ENCODE measurements at regions not wholly inside any gene's neighbourhood (a gene's known extent, or its start where the extent isn't known, plus 50 kb on each side); places are given as distances from the start of the nearest gene placed in this dataset.

DNA sequence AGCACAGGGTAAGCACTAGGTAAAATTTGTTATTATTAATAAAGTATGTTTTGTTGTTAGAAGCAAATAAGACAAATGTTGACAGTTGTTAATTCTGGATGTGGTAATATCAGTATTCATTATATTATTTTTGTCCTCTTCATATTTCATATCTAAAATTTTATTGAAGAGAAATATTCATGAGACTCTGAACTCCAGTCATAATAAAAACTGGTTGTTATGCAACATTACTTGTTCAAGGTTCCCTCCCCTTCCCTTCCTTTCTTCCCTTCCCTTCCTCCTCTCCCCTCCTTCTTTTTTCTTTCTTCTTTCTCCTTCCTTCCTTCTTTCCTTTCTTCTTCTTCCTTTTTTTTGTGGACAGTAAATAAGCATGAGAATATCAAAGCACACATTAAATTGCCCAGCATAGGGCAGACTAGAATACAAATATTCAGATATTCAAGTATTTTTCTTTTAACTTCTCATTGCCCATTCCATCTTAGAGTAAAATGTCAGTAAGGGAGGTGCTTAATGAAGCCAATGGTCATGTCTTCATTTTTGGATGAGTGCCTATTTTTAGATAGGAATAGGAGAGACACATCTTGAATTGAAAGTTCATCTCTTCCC is 245.0 kb downstream of the INHBA start:
- Histone ChIP-seq H3K9ac (ENCODE audit: insufficient read depth in 1 of 2, low read length in 2 of 2) (no peak overlapping the region), H3K9me3 (ENCODE audit: control insufficient read depth in 4 of 4, insufficient read depth in 3 of 4, low read length in 3 of 4) (peaks cover 0 to 5% (median 0%) of the 10 kb centered on the region in 4 donors), H3K4me3 (no peak overlapping the region), H3K36me3 (ENCODE audit: control insufficient read depth in 4 of 4, insufficient read depth in 4 of 4, low read length in 4 of 4) (no peaks in the 10 kb centered on the region), H3K4me1 (ENCODE audit: control insufficient read depth in 5 of 5, insufficient read depth in 5 of 5, low read length in 5 of 5) (no peaks in the 10 kb centered on the region), H3K27me3 (ENCODE audit: control insufficient read depth in 3 of 3, insufficient read depth in 3 of 3, low read length in 2 of 3) (no peaks in the 10 kb centered on the region), H3K27ac (ENCODE audit: low read depth in 1 of 2, low read length in 1 of 2) (no peak overlapping the region)
- no peak for ATAC-seq (ENCODE audit: insufficient read depth, low FRiP score)
- no peak for TF ChIP-seq CTCF (IDR thresholded peaks at IDR 0.05; ENCODE audit: control extremely low read depth, extremely low read depth)
- no peak for DNase-seq

GRCh38 chr7:41451826-41452225 is 251.1 kb downstream of the INHBA start:
- Histone ChIP-seq H3K9me3 (ENCODE audit: control insufficient read depth in 4 of 4, insufficient read depth in 3 of 4, low read length in 3 of 4) (peaks cover 0 to 2% (median 0%) of the 10 kb centered on the region in 4 donors), H3K9ac (ENCODE audit: insufficient read depth in 1 of 2, low read length in 2 of 2) (no peak overlapping the region), H3K4me1 (ENCODE audit: control insufficient read depth in 5 of 5, insufficient read depth in 5 of 5, low read length in 5 of 5) (peaks cover 0 to 3% (median 0%) of the 10 kb centered on the region in 5 donors), H3K36me3 (ENCODE audit: control insufficient read depth in 4 of 4, insufficient read depth in 4 of 4, low read length in 4 of 4) (no peaks in the 10 kb centered on the region), H3K27ac (ENCODE audit: low read depth in 1 of 2, low read length in 1 of 2) (no peak overlapping the region), H3K27me3 (ENCODE audit: control insufficient read depth in 3 of 3, insufficient read depth in 3 of 3, low read length in 2 of 3) (no peaks in the 10 kb centered on the region), H3K4me3 (no peak overlapping the region)
- WGBS, 2 donors = 93 to 100% methylated on average over 1 of the region's 1 CpG
- no peak for TF ChIP-seq CTCF (IDR thresholded peaks at IDR 0.05; ENCODE audit: control extremely low read depth, extremely low read depth)
- no peak for ATAC-seq (ENCODE audit: insufficient read depth, low FRiP score)
- DNase-seq = no peak

DNA sequence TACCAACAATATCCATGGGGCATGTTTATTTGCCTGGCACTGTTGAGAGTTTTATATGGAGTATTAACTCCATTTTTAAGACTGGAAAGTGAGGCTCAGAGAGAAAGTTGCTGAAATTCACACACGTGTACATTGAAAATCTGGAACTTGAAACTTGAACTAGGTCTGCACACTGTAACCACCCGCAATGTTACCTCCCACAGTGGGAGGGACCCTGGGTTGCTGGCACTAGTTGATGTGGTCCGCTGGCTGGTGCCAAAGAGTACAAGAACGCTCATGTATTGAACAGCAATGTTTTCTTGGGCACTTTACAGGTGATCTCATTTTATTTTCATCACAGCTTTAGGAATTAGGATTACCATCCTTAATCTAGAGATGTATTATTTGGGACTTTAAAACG is 253.2 kb downstream of the INHBA start:
- H3K9ac ChIP-seq (ENCODE audit: insufficient read depth in 1 of 2, low read length in 2 of 2) = no peak overlapping the region
- ATAC-seq (ENCODE audit: insufficient read depth, low FRiP score) (no peak), DNase-seq (no peak)
- no peak for TF ChIP-seq CTCF (IDR thresholded peaks at IDR 0.05; ENCODE audit: control extremely low read depth, extremely low read depth)
- no peak overlapping the region for H3K27ac ChIP-seq (ENCODE audit: low read depth in 1 of 2, low read length in 1 of 2)
- no peaks in the 10 kb centered on the region for H3K27me3 ChIP-seq (ENCODE audit: control insufficient read depth in 3 of 3, insufficient read depth in 3 of 3, low read length in 2 of 3)
- H3K4me1 ChIP-seq (ENCODE audit: control insufficient read depth in 5 of 5, insufficient read depth in 5 of 5, low read length in 5 of 5) = peaks cover 0 to 3% (median 0%) of the 10 kb centered on the region in 5 donors
- 88 to 93% methylated on average over 5 of the region's 5 CpGs for WGBS, 2 donors
- H3K36me3 ChIP-seq (ENCODE audit: control insufficient read depth in 4 of 4, insufficient read depth in 4 of 4, low read length in 4 of 4) = no peaks in the 10 kb centered on the region
- H3K4me3 ChIP-seq = no peak overlapping the region
- peaks cover 0 to 2% (median 0%) of the 10 kb centered on the region in 4 donors for H3K9me3 ChIP-seq (ENCODE audit: control insufficient read depth in 4 of 4, insufficient read depth in 3 of 4, low read length in 3 of 4)

GRCh38 chr7:41449286-41449685 is 253.6 kb downstream of the INHBA start:
- Histone ChIP-seq H3K27ac (ENCODE audit: low read depth in 1 of 2, low read length in 1 of 2) (no peak overlapping the region), H3K9ac (ENCODE audit: insufficient read depth in 1 of 2, low read length in 2 of 2) (no peak overlapping the region), H3K27me3 (ENCODE audit: control insufficient read depth in 3 of 3, insufficient read depth in 3 of 3, low read length in 2 of 3) (no peaks in the 10 kb centered on the region), H3K4me3 (no peak overlapping the region), H3K9me3 (ENCODE audit: control insufficient read depth in 4 of 4, insufficient read depth in 3 of 4, low read length in 3 of 4) (peaks cover 0 to 2% (median 0%) of the 10 kb centered on the region in 4 donors), H3K4me1 (ENCODE audit: control insufficient read depth in 5 of 5, insufficient read depth in 5 of 5, low read length in 5 of 5) (peaks cover 0 to 3% (median 0%) of the 10 kb centered on the region in 5 donors), H3K36me3 (ENCODE audit: control insufficient read depth in 4 of 4, insufficient read depth in 4 of 4, low read length in 4 of 4) (no peaks in the 10 kb centered on the region)
- no peak for DNase-seq
- no peak for TF ChIP-seq CTCF (IDR thresholded peaks at IDR 0.05; ENCODE audit: control extremely low read depth, extremely low read depth)
- ATAC-seq (ENCODE audit: insufficient read depth, low FRiP score) = no peak
- WGBS, 2 donors = 73 to 83% methylated on average over 3 of the region's 3 CpGs
